UCSD-AML1 (cell line): ENCODE measurements at regions not wholly inside any gene's neighbourhood (a gene's known extent, or its start where the extent isn't known, plus 50 kb on each side); places are given as distances from the start of the nearest gene placed in this dataset.

Experiments used
- DNase-seq: peaks from one replicate; lab custom pipeline; 2025; ENCODE audit not compliant: unreplicated experiment; lab: John Stamatoyannopoulos, UW

GRCh38 chr9:86660146-86660943 lies 287.0 kb downstream of the GAS1 start:
- no peak for DNase-seq

GRCh38 chr9:86659413-86660046 lies 287.8 kb downstream of the GAS1 start:
- no peak for DNase-seq

GRCh38 chr9:86655147-86655546 lies 292.2 kb downstream of the GAS1 start:
- DNase-seq, result no peak

GRCh38 chr9:86653466-86653865 lies 293.8 kb downstream of the GAS1 start:
- no peak for DNase-seq

GRCh38 chr9:86652736-86653135 lies 294.6 kb downstream of the GAS1 start:
- DNase-seq, result no peak

GRCh38 chr9:86649913-86650312 lies 295.7 kb upstream of the TUT7 start:
- DNase-seq, result no peak

GRCh38 chr9:86648828-86649170 lies 294.6 kb upstream of the TUT7 start:
- DNase-seq, result no peak

GRCh38 chr9:86648156-86648827 lies 294.1 kb upstream of the TUT7 start:
- no peak for DNase-seq

- no peak for DNase-seq
These were observed 291.1 kb upstream of the TUT7 start for GRCh38 chr9:86645303-86645702.

- DNase-seq, result no peak
These were observed 290.4 kb upstream of the TUT7 start for GRCh38 chr9:86644675-86645034.

- no peak for DNase-seq
These were observed 289.9 kb upstream of the TUT7 start for GRCh38 chr9:86643946-86644674.

GRCh38 chr9:86642721-86643120 lies 288.5 kb upstream of the TUT7 start:
- DNase-seq, result no peak

- no peak for DNase-seq
These were observed 287.8 kb upstream of the TUT7 start for GRCh38 chr9:86641970-86642369.

- DNase-seq, result no peak
These were observed 285.7 kb upstream of the TUT7 start for GRCh38 chr9:86639899-86640379.

- DNase-seq, result no peak
These were observed 285.1 kb upstream of the TUT7 start for GRCh38 chr9:86639287-86639686.

GRCh38 chr9:86638109-86638508 lies 283.9 kb upstream of the TUT7 start:
- no peak for DNase-seq

- peak; percentile 16 for DNase-seq
These were observed 283.3 kb upstream of the TUT7 start for GRCh38 chr9:86637515-86637914.

GRCh38 chr9:86636519-86636918 lies 282.3 kb upstream of the TUT7 start:
- no peak for DNase-seq

GRCh38 chr9:86636038-86636437 lies 281.8 kb upstream of the TUT7 start:
- no peak for DNase-seq

- no peak for DNase-seq
These were observed 280.3 kb upstream of the TUT7 start for GRCh38 chr9:86634501-86634900.

GRCh38 chr9:86633945-86634344 lies 279.7 kb upstream of the TUT7 start:
- DNase-seq, result no peak

- DNase-seq, result no peak
These were observed 278.3 kb upstream of the TUT7 start for GRCh38 chr9:86632537-86632936.
